NOMO-1 treated with DMSO at 0.1 percent for 48 hours (cell line): ENCODE measurements at regions not wholly inside any gene's neighbourhood (a gene's known extent, or its start where the extent isn't known, plus 50 kb on each side); places are given as distances from the start of the nearest gene placed in this dataset.

Experiments used
- DNase-seq: peaks from one replicate; lab custom pipeline; 2025; ENCODE audit not compliant: unreplicated experiment; lab: John Stamatoyannopoulos, UW

GRCh38 chr2:186068139-186068801, 329.7 kb downstream of the FSIP2 start:
- no peak for DNase-seq

- no peak for DNase-seq
Measured at GRCh38 chr2:186069676-186070075, 331.1 kb downstream of the FSIP2 start.

DNA sequence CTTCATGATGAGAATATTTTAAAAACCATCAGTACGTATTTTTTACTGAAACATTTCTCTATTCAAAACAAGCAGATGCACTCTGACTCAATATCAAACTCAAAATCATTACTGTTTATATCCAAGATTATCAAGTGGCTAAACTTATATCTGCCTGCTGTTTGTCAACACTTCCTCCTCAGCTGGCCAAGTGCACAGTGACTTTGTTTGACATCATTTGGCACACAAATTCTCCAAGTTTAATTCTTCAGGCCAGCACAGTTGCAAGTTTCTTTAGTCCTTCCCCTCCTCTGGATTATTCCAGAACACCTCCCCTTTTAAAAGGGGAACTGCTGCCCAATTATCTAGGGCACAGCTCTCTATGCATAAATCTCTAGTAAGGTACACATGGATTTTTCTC, 346.6 kb downstream of the FSIP2 start:
- DNase-seq = no peak

DNA sequence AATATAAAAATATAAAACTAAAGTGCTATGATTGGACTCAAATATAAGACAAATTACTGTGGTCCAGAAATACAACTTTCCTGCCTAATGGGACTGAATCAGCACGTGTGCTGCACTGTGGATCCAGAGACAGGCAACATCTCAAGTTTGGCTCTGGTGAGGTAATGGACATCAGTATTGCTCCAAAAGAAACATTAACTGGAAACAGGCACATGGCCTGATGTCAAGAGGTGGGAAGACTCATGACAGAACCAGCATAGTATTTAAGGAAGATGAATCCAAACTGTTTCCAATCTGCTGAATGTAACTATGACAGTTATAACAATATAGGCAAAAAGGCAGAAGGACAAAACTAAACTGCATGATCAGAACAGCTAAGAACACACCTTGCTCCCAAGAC, 354.6 kb downstream of the FSIP2 start:
- DNase-seq = no peak

GRCh38 chr2:186098821-186099220, 360.2 kb downstream of the FSIP2 start:
- no peak for DNase-seq

DNA sequence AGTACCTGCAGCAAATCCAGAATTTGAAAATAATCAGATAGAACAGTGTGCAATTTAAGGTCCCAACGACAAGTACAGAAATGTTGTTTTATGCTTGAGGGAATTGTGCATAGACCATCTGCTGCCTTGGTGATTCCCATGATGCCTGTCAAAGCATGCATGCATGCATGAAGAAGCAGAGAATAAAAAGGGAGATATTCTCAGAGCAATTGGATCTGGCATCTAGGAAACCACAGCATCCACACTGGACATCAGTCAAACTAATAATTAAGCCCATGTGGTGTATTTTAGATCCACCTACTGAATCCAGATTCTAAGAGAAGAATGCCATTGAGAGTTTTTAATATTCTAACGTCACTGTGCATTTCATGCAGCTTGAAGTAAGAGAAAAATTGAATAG, 361.2 kb downstream of the FSIP2 start:
- no peak for DNase-seq

- DNase-seq = no peak
Measured at GRCh38 chr2:186100636-186101035, 362.0 kb downstream of the FSIP2 start.

DNA sequence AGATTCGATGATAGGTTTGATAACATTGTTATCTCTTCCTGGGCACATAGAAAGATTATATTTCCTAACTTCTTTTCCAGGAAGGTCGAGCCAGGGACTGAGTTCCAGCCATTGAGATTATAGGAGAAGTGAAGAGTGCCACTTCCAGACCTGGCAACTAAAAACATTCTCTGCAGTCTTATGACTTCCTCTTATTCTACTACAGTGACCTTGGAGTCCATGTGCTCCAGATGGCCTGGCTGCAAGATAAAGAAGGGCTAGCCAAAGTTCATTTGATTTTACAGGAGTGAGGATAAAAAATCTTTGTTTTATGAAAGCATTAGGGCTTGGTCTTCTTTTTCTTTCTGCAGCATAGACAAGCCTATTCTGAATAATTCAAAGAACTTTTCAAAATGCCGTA, 363.0 kb downstream of the FSIP2 start:
- DNase-seq = no peak

- no peak for DNase-seq
Measured at GRCh38 chr2:186103276-186103675, 364.7 kb downstream of the FSIP2 start.

- DNase-seq = no peak
Measured at GRCh38 chr2:186105016-186105724, 366.6 kb downstream of the FSIP2 start.

DNA sequence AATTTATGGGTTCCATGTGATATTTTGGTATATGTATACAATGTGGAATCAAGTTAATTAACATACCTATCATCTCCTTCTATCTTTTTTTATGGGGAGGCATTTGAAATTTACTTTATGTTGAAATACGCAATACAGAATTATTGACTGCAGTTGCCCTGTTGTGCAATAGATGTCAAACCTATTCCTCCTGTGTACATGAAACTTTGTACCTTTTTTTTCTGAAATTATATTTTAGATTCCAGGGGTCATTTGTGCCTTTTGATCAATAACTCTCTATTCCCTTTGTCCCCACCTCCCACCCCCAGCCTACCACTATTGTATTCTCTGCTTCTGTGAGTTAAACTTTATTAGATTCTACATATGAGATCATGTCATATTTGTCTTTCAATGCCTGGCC, 369.9 kb downstream of the FSIP2 start:
- no peak for DNase-seq

DNA sequence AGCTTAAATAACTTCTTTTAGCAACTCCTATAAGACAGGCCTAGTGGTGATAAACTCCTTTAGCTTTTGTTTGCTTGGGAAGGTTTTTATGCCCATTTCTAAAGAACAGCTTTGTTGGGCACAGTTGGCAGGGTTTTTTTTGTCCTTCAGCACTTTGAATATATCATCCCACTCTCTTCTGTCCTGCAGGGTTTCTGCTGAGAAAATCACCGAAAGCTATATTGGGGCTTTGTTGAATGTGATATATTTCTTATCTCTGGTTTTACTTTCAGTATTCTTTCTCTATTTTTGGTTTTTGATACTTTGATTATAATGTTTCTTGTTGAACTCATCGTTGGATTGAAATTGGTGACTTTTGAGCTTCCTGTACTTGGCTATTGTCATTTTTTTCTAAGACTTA, 372.8 kb upstream of the ZC3H15 start:
- no peak for DNase-seq

DNA sequence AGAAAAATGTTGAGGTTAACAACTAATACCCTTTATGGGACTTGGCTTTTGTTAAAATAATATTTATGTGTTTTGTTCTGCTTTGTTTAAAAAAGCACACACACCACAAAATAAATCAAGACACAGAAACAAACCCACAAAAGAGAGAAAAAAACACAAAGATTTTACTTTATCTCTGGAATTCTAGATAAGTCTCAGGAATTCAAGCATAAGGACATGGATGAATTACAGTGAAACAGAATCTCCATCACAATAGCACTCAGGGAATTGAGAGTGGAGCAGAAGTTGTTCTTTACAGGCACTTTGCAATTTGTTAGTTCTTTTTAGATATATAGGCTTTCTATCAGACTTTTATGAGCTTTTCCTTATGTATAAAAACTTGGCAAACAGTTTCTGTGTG, 360.9 kb upstream of the ZC3H15 start:
- DNase-seq = no peak

- no peak for DNase-seq
Measured at GRCh38 chr2:186125625-186126024, 360.4 kb upstream of the ZC3H15 start.

DNA sequence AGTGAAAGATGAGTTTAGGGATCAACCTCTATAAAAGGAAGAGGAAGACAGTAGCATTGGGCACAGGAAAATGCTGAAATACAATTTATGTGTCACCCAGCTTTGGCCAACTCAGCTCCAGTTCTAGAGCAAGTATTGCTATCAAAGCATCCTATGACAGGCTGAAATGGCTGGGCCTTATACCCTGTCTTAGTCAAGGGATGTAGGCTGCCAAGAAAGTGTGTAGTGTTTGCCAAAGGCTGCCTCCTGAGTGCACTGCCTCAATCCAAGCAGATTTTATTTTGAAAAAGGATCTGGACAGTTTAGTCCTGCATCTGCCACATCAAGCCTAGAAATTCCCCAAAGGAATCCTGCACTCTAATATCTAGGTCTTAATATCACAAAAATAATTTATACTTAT, 359.9 kb upstream of the ZC3H15 start:
- DNase-seq = no peak

GRCh38 chr2:186129767-186130581, 356.1 kb upstream of the ZC3H15 start:
- DNase-seq = no peak

DNA sequence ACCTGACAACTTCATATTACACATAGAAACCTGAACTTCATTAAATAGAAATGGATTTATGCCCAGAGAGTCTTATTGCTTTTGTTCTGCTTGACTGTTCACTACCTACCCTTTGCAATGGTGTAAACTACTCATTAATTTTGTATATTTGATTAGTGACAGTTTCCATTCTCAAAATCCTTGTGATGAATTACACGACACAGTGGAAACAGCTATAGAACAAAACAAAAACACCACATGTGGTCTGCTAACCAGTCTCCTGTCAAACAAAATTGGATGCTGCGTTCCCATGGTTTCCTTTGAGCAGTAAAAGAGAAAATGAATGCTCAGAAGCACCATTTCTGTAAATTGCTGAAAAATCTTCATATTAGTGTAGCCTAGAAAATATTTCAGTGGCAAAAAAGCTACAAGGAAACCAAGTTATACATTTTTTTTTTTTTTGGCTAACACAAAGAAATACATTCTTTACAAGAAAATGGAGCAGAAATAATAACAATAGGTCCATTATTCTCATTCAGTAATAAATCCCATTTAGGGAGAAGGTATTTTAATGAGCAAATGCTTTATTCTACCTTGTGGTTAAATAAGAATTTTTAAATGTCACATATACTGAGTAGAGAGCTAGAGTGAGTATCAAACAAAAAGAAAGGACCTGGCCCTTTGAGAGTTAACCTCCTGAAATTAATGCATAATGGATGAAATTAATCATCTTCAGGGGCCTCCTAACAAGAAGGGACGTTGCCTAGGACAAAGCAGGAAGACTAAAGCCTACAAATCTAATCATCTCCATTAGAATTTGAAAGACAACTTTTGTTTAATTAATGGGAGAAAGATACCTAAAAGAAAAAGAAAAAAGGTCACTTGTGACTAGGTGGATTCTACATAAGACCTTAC, 355.1 kb upstream of the ZC3H15 start:
- DNase-seq = no peak

DNA sequence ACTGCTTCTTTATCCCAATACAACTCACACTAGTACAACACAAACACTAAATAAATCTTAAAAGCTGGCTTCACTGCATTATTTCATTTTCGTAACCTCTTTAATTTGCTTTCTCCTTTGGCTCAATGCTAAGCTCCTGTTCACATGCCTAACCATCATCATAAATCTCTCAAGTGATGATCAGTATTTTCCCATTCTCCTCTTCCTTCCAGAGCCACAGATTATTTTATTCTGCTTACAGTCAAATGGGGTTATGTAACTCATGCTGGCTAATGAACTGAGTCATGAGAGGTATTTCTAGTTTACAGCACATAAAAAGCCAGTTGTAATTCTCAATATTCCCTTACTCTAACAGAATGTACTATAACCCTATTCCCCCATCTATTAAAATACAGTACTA, 350.4 kb upstream of the ZC3H15 start:
- DNase-seq = no peak

DNA sequence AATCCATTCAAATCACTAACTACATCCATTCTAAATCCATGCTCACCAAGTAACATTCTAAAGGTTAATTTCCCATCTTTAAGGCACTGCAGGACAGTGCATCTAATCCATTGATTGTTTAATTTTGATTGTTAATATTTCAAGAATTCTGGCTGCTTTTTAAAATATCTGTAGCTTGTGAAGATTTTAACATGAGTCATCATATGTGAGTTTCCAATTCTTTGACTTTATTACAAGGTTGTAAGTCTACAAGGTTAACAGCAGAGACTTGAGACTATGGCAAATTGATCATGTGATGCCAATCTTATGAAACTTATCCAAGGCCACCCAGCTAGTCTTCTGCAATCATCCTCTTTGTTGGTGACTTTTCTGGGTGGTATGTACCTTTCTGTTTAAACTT, 349.2 kb upstream of the ZC3H15 start:
- DNase-seq = no peak

DNA sequence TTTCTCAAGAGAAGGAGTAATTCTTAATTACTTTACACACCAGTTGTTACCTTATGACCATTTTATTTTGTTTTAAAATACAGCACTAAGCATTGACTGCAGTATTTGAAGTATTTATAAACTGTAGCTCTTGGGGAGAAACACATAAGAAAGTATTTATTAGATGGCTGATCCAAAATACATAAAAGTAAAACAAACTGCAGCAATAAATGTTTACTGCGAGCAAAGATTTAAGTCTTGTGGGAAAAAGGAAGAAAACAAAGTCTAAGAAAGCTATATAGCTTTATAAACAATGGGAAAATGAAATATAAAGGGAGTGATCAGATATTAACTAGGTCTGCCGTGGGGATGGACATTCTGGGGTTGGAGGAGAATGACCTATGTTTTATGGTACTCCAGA, 347.2 kb upstream of the ZC3H15 start:
- DNase-seq = no peak

DNA sequence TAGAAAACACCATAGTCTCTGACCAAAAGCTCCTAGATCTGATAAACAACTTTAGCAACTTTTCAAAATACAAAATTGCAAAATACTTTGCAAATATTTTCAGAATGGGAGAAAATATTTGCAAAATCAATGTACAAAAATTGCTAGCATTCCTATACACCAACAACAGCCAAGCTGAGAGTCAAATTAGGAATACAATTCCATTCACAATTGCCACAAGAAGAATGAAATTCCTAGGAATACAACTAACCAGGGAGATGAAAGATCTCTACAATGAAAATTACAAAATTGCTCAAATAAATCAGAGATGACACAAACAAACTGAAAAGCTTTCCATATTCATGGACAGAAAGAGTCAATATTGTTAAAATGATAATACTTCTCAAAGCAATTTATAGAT, 327.0 kb upstream of the ZC3H15 start:
- no peak for DNase-seq
